ENCODE measurements at regions not wholly inside any gene's neighbourhood (a gene's known extent, or its start where the extent isn't known, plus 50 kb on each side); places are given as distances from the start of the nearest gene placed in this dataset.

DNA sequence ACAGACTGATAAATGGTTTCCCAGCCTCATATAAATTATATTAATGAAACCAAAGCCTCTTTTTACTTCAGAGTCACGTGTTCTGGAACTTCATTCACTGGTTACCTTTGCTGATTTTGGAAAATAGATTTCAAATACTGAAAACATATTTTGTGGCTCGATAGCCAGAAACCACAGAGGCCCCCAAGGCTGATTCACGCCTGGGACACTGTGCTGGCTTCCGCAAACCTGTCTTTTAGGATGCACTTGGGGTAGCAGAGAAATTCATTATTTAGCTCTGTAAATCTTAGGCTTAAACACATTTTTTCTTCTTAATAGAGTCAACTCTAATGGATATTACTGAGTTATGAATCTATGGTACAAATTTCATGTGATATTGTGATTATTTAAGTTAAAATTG, 90.7 kb upstream of the TMEM18 start:
- Mint-ChIP-seq H3K9me3 (peaks cover 3% of the 10 kb centered on the region), H3K27ac (ENCODE audit: unreplicated experiment) (no peak overlapping the region), H3K4me3 (no peak overlapping the region), H3K27me3 (ENCODE audit: low read depth) (no peaks in the 10 kb centered on the region), H3K36me3 (ENCODE audit: low read depth) (no peaks in the 10 kb centered on the region), H3K4me1 (peaks cover 22% of the 10 kb centered on the region)
- no peak for DNase-seq (ENCODE audit: low read depth, low spot score)
- TF ChIP-seq, protein P1, sequence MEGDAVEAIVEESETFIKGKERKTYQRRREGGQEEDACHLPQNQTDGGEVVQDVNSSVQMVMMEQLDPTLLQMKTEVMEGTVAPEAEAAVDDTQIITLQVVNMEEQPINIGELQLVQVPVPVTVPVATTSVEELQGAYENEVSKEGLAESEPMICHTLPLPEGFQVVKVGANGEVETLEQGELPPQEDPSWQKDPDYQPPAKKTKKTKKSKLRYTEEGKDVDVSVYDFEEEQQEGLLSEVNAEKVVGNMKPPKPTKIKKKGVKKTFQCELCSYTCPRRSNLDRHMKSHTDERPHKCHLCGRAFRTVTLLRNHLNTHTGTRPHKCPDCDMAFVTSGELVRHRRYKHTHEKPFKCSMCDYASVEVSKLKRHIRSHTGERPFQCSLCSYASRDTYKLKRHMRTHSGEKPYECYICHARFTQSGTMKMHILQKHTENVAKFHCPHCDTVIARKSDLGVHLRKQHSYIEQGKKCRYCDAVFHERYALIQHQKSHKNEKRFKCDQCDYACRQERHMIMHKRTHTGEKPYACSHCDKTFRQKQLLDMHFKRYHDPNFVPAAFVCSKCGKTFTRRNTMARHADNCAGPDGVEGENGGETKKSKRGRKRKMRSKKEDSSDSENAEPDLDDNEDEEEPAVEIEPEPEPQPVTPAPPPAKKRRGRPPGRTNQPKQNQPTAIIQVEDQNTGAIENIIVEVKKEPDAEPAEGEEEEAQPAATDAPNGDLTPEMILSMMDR (conservative IDR thresholded peaks at IDR 0.05), result no peak

DNA sequence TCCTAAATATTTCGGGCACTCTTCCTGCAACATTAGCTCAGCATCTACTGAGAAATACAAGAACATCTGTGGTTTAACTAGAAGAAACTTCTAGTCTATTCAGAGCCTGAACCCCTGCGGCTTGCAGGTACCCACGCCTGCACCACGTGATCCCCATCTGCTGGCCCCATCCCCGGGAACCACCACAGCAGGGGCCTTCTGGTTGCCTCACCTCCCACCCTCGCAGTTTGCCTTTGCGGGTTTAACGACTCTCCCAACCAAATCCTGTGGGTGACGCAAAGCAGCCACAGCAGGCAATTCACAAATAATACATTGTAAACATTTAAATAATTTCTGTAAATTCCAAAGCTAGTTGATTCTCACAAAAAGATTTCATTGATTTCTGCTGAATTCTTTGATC, 90.2 kb upstream of the TMEM18 start:
- Mint-ChIP-seq H3K9me3 (peaks cover 3% of the 10 kb centered on the region), H3K36me3 (ENCODE audit: low read depth) (no peaks in the 10 kb centered on the region), H3K27ac (ENCODE audit: unreplicated experiment) (no peak overlapping the region), H3K4me3 (no peak overlapping the region), H3K27me3 (ENCODE audit: low read depth) (no peaks in the 10 kb centered on the region), H3K4me1 (peaks cover 27% of the 10 kb centered on the region)
- TF ChIP-seq, protein P1 (conservative IDR thresholded peaks at IDR 0.05), result no peak
- DNase-seq (ENCODE audit: low read depth, low spot score), result no peak

- Mint-ChIP-seq H3K9me3 (peaks cover 3% of the 10 kb centered on the region), H3K36me3 (ENCODE audit: low read depth) (no peaks in the 10 kb centered on the region), H3K4me3 (no peak overlapping the region), H3K27ac (ENCODE audit: unreplicated experiment) (no peak overlapping the region), H3K4me1 (peaks cover 32% of the 10 kb centered on the region), H3K27me3 (ENCODE audit: low read depth) (no peaks in the 10 kb centered on the region)
- DNase-seq (ENCODE audit: low read depth, low spot score), result no peak
- TF ChIP-seq, protein P1 (conservative IDR thresholded peaks at IDR 0.05), result no peak
These were observed 89.0 kb upstream of the TMEM18 start for GRCh38 chr2:766255-766654.

- TF ChIP-seq, protein P1 (conservative IDR thresholded peaks at IDR 0.05), result no peak
- no peaks in the 10 kb centered on the region for H3K36me3 Mint-ChIP-seq (ENCODE audit: low read depth)
- DNase-seq (ENCODE audit: low read depth, low spot score), result no peak
- H3K4me1 Mint-ChIP-seq, result peaks cover 39% of the 10 kb centered on the region
- H3K27me3 Mint-ChIP-seq (ENCODE audit: low read depth), result no peaks in the 10 kb centered on the region
- H3K27ac Mint-ChIP-seq (ENCODE audit: unreplicated experiment), result no peak overlapping the region
- peaks cover 3% of the 10 kb centered on the region for H3K9me3 Mint-ChIP-seq
- H3K4me3 Mint-ChIP-seq, result no peak overlapping the region
These were observed 88.2 kb upstream of the TMEM18 start for GRCh38 chr2:765369-765768.

DNA sequence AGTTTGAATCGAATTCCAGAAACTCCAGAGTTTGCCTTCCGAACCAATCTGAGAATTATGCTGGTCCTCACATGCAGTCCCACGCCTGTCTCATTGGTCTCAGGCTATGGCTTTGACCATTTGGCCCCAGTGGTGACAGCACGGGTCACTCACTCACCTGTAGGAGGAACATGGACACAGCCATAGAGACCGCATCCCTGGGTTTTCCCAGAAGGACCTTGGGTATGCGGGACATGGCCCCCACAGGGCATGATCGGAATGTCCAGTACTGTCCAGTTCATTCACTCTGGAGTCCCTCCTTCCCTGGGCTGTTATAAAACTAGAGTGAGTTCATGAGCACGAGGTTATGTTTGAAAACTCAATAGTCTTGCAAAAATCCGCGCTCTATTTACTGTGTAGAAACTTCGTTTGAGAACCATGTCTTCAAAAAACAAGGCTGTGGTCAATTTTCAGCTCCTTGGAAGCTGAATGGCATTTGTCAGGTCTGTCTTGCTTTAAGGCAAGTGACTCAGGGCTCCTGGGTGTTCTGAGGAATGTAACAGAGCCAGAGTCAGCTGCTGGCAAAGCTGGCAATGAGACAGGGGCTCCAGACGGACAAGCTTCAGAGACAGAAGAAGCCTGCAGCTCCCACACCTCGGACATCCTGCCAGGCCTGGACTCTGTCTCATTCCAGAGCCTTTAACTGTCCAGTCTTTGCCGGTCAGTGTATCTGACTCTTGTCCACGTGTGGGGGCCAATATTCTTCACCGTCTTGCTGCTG, 86.7 kb upstream of the TMEM18 start:
- Mint-ChIP-seq H3K9me3 (peaks cover 3% of the 10 kb centered on the region), H3K36me3 (ENCODE audit: low read depth) (no peaks in the 10 kb centered on the region), H3K27me3 (ENCODE audit: low read depth) (no peaks in the 10 kb centered on the region), H3K27ac (ENCODE audit: unreplicated experiment) (no peak overlapping the region), H3K4me3 (no peak overlapping the region), H3K4me1 (peaks cover 41% of the 10 kb centered on the region)
- DNase-seq (ENCODE audit: low read depth, low spot score), result no peak
- TF ChIP-seq, protein P1 (conservative IDR thresholded peaks at IDR 0.05), result no peak

Data from neural crest cell (in vitro differentiated cells).